GM23338 (cell line): ENCODE measurements at regions not wholly inside any gene's neighbourhood (a gene's known extent, or its start where the extent isn't known, plus 50 kb on each side); places are given as distances from the start of the nearest gene placed in this dataset.

Experiments used
- ATAC-seq: fragments of 200-7000 bp; cut with Tn5 transposase; 3 replicates; pipeline ENCODE4 v1.9.1; 2020
- DNase-seq: peaks from one replicate; pipeline ENCODE4 v3.0.0-alpha.2; 2015; ENCODE audit warnings: low spot score
- H2AFZ ChIP-seq: fragments of 200-600 bp; sonication (generic); 2 replicates; pipeline ENCODE4 v1.8.0; 2016; ENCODE audit warnings: antibody characterized with exemption, mild to moderate bottlenecking, moderate library complexity
- H3F3A ChIP-seq: fragments of 200-600 bp; sonication (generic); replicated peaks from 2 replicates; pipeline ENCODE4 v1.8.0; 2017; ENCODE audit warnings: antibody characterized with exemption, mixed run types, low read depth
- H3K27ac ChIP-seq: fragments of 200-600 bp; sonication (generic); 2 replicates; pipeline ENCODE4 v1.6.1; 2016; ENCODE audit warnings: low read depth
- H3K27me3 ChIP-seq: fragments of 200-600 bp; sonication (generic); 2 replicates; pipeline ENCODE4 v1.8.0; 2016; ENCODE audit warnings: mild to moderate bottlenecking, mixed run types, moderate library complexity; ENCODE audit not compliant: insufficient read depth
- H3K36me3 ChIP-seq: fragments of 200-600 bp; sonication (generic); 2 replicates; pipeline ENCODE4 v1.8.0; 2016; ENCODE audit warnings: mild to moderate bottlenecking; ENCODE audit not compliant: insufficient read depth
- H3K4me1 ChIP-seq: fragments of 200-600 bp; sonication (generic); 2 replicates; pipeline ENCODE4 v1.8.0; 2016; ENCODE audit warnings: mild to moderate bottlenecking, moderate library complexity; ENCODE audit not compliant: insufficient read depth
- H3K4me2 ChIP-seq: fragments of 200-600 bp; sonication (generic); 2 replicates; pipeline ENCODE4 v1.7.1; 2017; ENCODE audit warnings: mixed run types
- H3K4me3 ChIP-seq: fragments of 200-600 bp; sonication (generic); 2 replicates; pipeline ENCODE4 v1.6.1; 2016; ENCODE audit warnings: mixed run types
- H3K79me2 ChIP-seq: fragments of 200-600 bp; sonication (generic); replicated peaks from 2 replicates; pipeline ENCODE4 v1.8.0; 2017; ENCODE audit warnings: mild to moderate bottlenecking; ENCODE audit not compliant: insufficient read depth
- H3K9me2 ChIP-seq: fragments of 200-600 bp; sonication (generic); 2 replicates; pipeline ENCODE4 v1.8.0; 2017; ENCODE audit not compliant: insufficient read depth
- H4K20me1 ChIP-seq: fragments of 200-600 bp; sonication (generic); replicated peaks from 2 replicates; pipeline ENCODE4 v1.8.0; 2017; ENCODE audit warnings: mild to moderate bottlenecking; ENCODE audit not compliant: insufficient read depth
- H3K27ac Mint-ChIP-seq: 2 replicates; pipeline ENCODE4 v1.8.0; 2020; ENCODE audit warnings: inconsistent platforms, mild to moderate bottlenecking, moderate library complexity, mixed read lengths
- H3K27me3 Mint-ChIP-seq: 3 replicates; pipeline ENCODE4 v1.8.0; 2022; ENCODE audit warnings: low read depth, mild to moderate bottlenecking, moderate library complexity, mixed read lengths, inconsistent platforms; ENCODE audit not compliant: insufficient read depth, poor library complexity
- H3K36me3 Mint-ChIP-seq: 3 replicates; pipeline ENCODE4 v1.8.0; 2021; ENCODE audit warnings: low read depth, mild to moderate bottlenecking, inconsistent platforms, moderate library complexity, mixed read lengths
- H3K4me1 Mint-ChIP-seq: 3 replicates; pipeline ENCODE4 v1.8.0; 2020; ENCODE audit warnings: mild to moderate bottlenecking, inconsistent platforms, mixed read lengths
- H3K4me3 Mint-ChIP-seq: 3 replicates; pipeline ENCODE4 v1.8.0; 2021; ENCODE audit warnings: moderate library complexity, mild to moderate bottlenecking, inconsistent platforms, mixed read lengths
- H3K9me3 Mint-ChIP-seq: 3 replicates; pipeline ENCODE4 v1.8.0; 2020; ENCODE audit warnings: moderate library complexity, mild to moderate bottlenecking, inconsistent platforms, mixed read lengths
- CREB1 ChIP-seq: fragments of 250-450 bp; sonication (Bioruptor Pico); IDR thresholded peaks from 2 replicates; pipeline ENCODE4 v1.5.0; 2020; ENCODE audit warnings: low read depth, mild to moderate bottlenecking, moderate library complexity
- CTCF ChIP-seq, 2 experiments: fragments of 200-600 bp in 1 of 2; sonication (generic) in 1 of 2; conservative IDR thresholded peaks; 2 replicates each; pipeline versions ENCODE4 v1.5.1 to v1.6.1; 2016 to 2017; ENCODE audit warnings: antibody characterized with exemption in 2 of 2, low read depth in 2 of 2, mild to moderate bottlenecking in 2 of 2, moderate library complexity in 1 of 2
- ETS1 ChIP-seq: IDR thresholded peaks from 2 replicates; pipeline ENCODE4 v1.6.1; 2016; ENCODE audit warnings: antibody characterized with exemption
- EZH2 ChIP-seq: fragments of 200-600 bp; sonication (generic); IDR thresholded peaks from one replicate; pipeline ENCODE4 v1.8.0; 2017; ENCODE audit warnings: antibody characterized with exemption, mild to moderate bottlenecking, low read depth; ENCODE audit not compliant: unreplicated experiment
- EZH2phosphoT487 ChIP-seq: fragments of 200-600 bp; sonication (generic); IDR thresholded peaks from one replicate; pipeline ENCODE4 v1.8.1; 2018; ENCODE audit warnings: antibody characterized with exemption; ENCODE audit not compliant: unreplicated experiment
- JUNB ChIP-seq: IDR thresholded peaks from one replicate; pipeline ENCODE4 v1.6.1; 2016; ENCODE audit warnings: antibody characterized with exemption; ENCODE audit not compliant: unreplicated experiment
- NANOG ChIP-seq: IDR thresholded peaks from 2 replicates; pipeline ENCODE4 v1.6.1; 2016; ENCODE audit warnings: antibody characterized with exemption, borderline replicate concordance
- REST ChIP-seq: IDR thresholded peaks from one replicate; pipeline ENCODE4 v1.6.1; 2018; ENCODE audit warnings: antibody characterized with exemption; ENCODE audit not compliant: unreplicated experiment
- STAT1 ChIP-seq: IDR thresholded peaks from one replicate; pipeline ENCODE4 v1.6.1; 2016; ENCODE audit warnings: antibody characterized with exemption; ENCODE audit not compliant: unreplicated experiment
- ZNF114 ChIP-seq: fragments of 250-450 bp; sonication (Bioruptor Pico); IDR thresholded peaks from 2 replicates; pipeline ENCODE4 v1.5.0; 2020; ENCODE audit warnings: mild to moderate bottlenecking, moderate library complexity
- ZNF331 ChIP-seq: fragments of 250-450 bp; sonication (Bioruptor Pico); IDR thresholded peaks from 2 replicates; pipeline ENCODE4 v1.5.0; 2020; ENCODE audit warnings: low read depth, mild to moderate bottlenecking, moderate library complexity

- no peaks in the 10 kb centered on the region for H3K36me3 Mint-ChIP-seq
- no peak for DNase-seq
- no peaks in the 10 kb centered on the region for H3K27me3 Mint-ChIP-seq
- Histone ChIP-seq H3K36me3 (no peaks in the 10 kb centered on the region), H4K20me1 (no peaks in the 10 kb centered on the region), H3K4me3 (no peak overlapping the region), H3K4me1 (peaks cover 18% of the 10 kb centered on the region), H3K27me3 (no peaks in the 10 kb centered on the region), H3K4me2 (no peak overlapping the region), H3F3A (no peaks in the 10 kb centered on the region), H3K27ac (no peak overlapping the region), H3K9me2 (no peaks in the 10 kb centered on the region), H2AFZ (no peak overlapping the region), H3K79me2 (no peaks in the 10 kb centered on the region)
- TF ChIP-seq JUNB (no peak), STAT1 (no peak), CTCF (conservative IDR thresholded peaks at IDR 0.05; ENCODE audit: low read depth in 2 of 2) (no peak), EZH2 (no peak), NANOG (no peak), REST (no peak)
- H3K4me1 Mint-ChIP-seq, result peaks cover 16% of the 10 kb centered on the region
- H3K27ac Mint-ChIP-seq, result no peak overlapping the region
- H3K9me3 Mint-ChIP-seq, result no peaks in the 10 kb centered on the region
- no peak overlapping the region for H3K4me3 Mint-ChIP-seq
- ATAC-seq, result no peak
Observed at GRCh38 chr16:62829084-62829483, 792.8 kb upstream of the CDH8 start.

GRCh38 chr16:62821824-62822223, 785.6 kb upstream of the CDH8 start:
- Histone ChIP-seq H3K27ac (no peak overlapping the region), H3K4me1 (no peaks in the 10 kb centered on the region), H3K4me2 (no peak overlapping the region), H4K20me1 (no peaks in the 10 kb centered on the region), H3K9me2 (0 out of 2 replicates have a peak, but pooled peaks cover 4% of the 10 kb centered on the region), H3F3A (no peaks in the 10 kb centered on the region), H3K36me3 (no peaks in the 10 kb centered on the region), H3K79me2 (no peaks in the 10 kb centered on the region), H3K27me3 (no peaks in the 10 kb centered on the region), H2AFZ (no peak overlapping the region), H3K4me3 (no peak overlapping the region)
- H3K27ac Mint-ChIP-seq, result no peak overlapping the region
- DNase-seq (no peak), ATAC-seq (no peak)
- no peaks in the 10 kb centered on the region for H3K4me1 Mint-ChIP-seq
- no peak overlapping the region for H3K4me3 Mint-ChIP-seq
- H3K27me3 Mint-ChIP-seq, result no peaks in the 10 kb centered on the region
- no peaks in the 10 kb centered on the region for H3K9me3 Mint-ChIP-seq
- no peaks in the 10 kb centered on the region for H3K36me3 Mint-ChIP-seq
- TF ChIP-seq NANOG (no peak), ETS1 (no peak), ZNF331 (CRISPR knock-in tag) (no peak), CTCF (conservative IDR thresholded peaks at IDR 0.05; ENCODE audit: low read depth in 2 of 2) (no peak), REST (no peak), EZH2phosphoT487 (no peak), CREB1 (CRISPR knock-in tag) (no peak), ZNF114 (no peak)
